NCI-H446 treated with DMSO at 0.1 percent for 48 hours (cell line): ENCODE measurements at regions not wholly inside any gene's neighbourhood (a gene's known extent, or its start where the extent isn't known, plus 50 kb on each side); places are given as distances from the start of the nearest gene placed in this dataset.
"Not testable (repeated sequence)": the region's sequence is repeated elsewhere in the genome, so short reads cannot be mapped to it uniquely, and the experiment has no call there.

Experiments
- DNase-seq: peaks from one replicate; lab custom pipeline; 2025; lab: John Stamatoyannopoulos, UW

- no peak for DNase-seq
These were observed 178.4 kb upstream of the CXADR start for GRCh38 chr21:17334484-17334883.

GRCh38 chr21:17340081-17340480 is 172.8 kb upstream of the CXADR start:
- no peak for DNase-seq

- DNase-seq = no peak
These were observed 169.8 kb upstream of the CXADR start for GRCh38 chr21:17343055-17343454.

- DNase-seq = no peak
These were observed 164.5 kb upstream of the CXADR start for GRCh38 chr21:17348357-17348756.

GRCh38 chr21:17348849-17349248 is 164.0 kb upstream of the CXADR start:
- DNase-seq = no peak

- DNase-seq = no peak
These were observed 161.1 kb upstream of the CXADR start for GRCh38 chr21:17351766-17352165.

DNA sequence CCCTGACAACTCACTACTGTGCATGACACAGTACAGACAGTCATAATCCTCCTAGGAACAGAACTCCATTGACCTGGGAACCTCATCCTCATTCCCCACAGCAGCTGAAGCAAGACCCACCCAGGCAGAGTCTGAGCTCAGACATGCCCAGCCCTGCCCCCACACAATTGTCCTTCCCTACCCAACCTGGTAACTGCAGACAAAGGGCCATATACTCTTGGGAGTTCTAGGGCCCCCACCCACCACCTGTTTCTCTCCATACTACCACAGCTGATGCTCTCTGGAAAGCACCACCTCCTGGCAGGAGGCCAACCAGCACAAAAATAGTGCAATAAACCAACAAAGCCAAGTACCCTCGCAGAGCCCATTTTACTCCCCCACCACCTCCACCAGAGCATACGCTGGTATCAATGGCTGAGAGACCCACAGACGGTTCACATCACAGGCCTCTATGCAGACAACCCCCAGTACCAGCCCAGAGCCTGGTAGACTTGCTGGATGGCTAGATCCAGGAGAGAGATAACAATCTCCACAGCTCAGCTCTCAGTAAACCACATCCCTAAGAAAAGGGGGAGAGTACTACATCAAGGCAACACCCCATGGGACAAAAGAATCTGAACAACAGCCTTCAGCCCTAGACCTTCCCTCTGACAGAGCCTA is 159.7 kb upstream of the CXADR start:
- DNase-seq = no peak

DNA sequence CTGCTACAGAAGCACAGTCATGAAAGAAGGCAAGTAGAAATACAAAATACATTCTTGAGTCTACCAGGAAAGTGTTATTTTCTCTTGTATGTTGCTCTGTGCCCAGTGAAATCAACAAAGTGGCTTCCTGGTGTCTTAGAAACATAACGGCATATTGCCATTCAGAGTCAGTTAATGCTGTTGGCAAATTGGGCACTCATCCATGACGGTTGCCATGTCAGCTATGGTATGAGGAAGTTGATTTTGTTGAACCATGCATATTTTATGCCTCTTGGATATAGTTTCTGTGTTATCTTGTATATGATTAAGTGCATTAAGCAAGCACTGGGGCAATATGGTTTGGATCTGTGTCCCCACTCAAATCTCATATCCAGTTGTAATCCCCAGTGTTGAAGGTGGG is 153.1 kb upstream of the CXADR start:
- DNase-seq = no peak

- DNase-seq = no peak
These were observed 144.0 kb upstream of the CXADR start for GRCh38 chr21:17368748-17369363.

GRCh38 chr21:17370263-17370662 is 142.6 kb upstream of the CXADR start:
- DNase-seq = no peak

- DNase-seq = no peak
These were observed 141.9 kb upstream of the CXADR start for GRCh38 chr21:17370916-17371315.

GRCh38 chr21:17371450-17371849 is 141.4 kb upstream of the CXADR start:
- DNase-seq = no peak

DNA sequence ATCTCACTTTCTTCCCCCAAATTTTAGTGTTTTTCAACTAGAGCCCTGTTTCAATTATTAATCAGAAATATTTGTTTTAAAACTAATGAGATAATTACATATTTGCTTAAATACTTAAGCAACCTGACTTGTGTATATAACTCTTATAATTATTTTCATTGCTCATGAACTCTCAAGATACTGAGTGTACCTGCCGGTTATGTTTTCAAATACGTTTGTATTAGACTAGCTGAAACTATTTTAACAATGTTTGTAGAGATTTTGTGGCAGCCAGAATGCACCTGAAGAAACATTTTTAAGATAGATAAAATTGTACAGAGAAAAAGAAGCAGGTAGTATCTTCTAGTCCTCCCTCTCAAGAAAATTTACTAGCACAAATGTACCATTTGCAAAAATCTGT is 140.6 kb upstream of the CXADR start:
- no peak for DNase-seq

GRCh38 chr21:17386498-17386897 is 126.3 kb upstream of the CXADR start:
- DNase-seq = no peak

DNA sequence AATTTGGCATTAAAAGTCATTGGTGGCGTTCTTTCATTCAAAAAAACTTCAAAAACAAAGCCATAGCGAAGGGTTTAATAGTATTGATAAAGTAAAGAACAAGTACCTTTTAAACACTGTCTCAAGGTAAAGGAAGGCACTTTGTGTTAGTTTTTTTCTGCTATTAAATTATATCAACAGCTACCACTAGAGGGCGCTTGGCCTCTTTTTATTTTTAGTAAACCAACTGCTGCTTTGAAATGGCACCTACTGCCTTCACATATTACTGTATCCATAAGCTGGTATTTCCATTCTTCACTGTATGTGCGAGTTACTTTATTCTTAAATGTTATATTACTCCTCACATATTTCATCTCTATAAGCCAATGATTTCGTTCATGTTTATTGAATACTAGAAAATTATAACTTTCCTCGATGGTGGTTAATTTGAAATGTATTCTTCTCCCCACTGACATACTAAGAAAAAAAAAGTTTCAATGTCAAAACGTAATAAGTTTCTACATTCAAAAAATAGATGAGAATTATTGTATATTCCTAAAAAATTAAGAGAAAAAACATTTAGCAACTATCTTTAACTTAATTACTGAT is 125.7 kb upstream of the CXADR start:
- DNase-seq = peak; percentile 73

DNA sequence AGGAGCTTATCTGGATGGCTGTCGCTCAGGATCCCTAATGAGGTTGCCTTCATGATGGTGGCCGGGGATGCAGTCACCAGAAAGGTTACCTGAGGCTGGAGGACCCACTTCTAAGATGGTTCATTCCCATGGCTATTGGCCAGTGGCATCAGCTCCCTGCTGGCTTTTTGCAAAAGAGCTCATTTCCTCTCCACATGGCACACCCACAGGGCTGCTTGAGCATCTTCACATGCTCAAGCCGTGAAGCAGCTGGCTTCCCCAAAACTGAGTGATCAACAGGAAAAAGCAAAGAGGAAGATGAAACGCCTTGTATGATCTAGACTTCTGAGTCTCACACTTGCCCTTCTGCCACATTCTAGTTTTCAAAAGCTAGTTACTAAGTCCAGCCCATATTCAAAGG is 124.6 kb upstream of the CXADR start:
- DNase-seq = peak; percentile 64

DNA sequence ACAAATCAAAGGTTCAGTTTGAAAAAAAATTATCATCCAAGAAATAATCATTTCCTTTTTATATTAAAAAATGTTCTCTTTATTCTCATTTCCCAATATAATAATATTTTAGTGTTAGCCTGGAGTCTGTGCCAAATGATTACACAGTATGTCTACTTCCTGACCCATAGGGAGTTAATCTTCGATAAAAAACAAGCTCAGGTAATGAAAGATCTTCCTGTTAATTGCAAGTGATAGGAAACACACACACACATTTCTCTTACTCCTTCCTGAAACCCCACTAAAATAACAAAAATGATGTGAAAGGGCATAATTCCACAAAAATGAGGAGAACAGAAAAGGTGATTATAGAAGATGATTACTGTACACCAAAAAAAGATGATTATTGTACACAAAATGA is 123.5 kb upstream of the CXADR start:
- DNase-seq = no peak

DNA sequence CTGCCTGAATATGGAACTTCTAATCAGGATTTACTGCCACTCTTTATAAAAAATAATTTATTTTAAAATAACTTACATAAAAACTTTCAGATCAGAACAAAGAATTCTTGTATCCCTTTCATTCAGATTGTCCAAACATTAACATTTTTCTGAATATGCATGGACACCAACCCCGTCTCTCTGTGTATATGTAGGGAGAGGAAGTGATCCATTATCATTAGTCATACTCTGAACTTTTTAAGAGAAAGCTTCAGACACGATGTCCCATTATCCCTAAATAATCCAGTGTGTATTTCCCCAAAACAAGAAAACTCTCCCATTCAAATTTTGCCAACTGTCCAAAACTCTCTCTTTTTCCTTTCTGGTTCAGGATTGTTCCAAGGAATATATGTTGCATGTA is 122.3 kb upstream of the CXADR start:
- no peak for DNase-seq

- DNase-seq = no peak
These were observed 121.0 kb upstream of the CXADR start for GRCh38 chr21:17391811-17392340.

GRCh38 chr21:17393413-17393812 is 119.4 kb upstream of the CXADR start:
- no peak for DNase-seq

GRCh38 chr21:17396948-17397347 is 115.9 kb upstream of the CXADR start:
- no peak for DNase-seq

- no peak for DNase-seq
These were observed 115.1 kb upstream of the CXADR start for GRCh38 chr21:17397703-17398102.

GRCh38 chr21:17398954-17399353 is 113.9 kb upstream of the CXADR start:
- not testable (repeated sequence) for DNase-seq
